ENCODE measurements at regions not wholly inside any gene's neighbourhood (a gene's known extent, or its start where the extent isn't known, plus 50 kb on each side); places are given as distances from the start of the nearest gene placed in this dataset.
"Not testable (repeated sequence)": the region's sequence is repeated elsewhere in the genome, so short reads cannot be mapped to it uniquely, and the experiment has no call there.

GRCh38 chr9:78121488-78121887 lies 89.9 kb upstream of the GNAQ start:
- peak; percentile 60 to 65 for DNase-seq

- peak; percentile 16 to 55 for DNase-seq
Observed at GRCh38 chr9:78118742-78119473, 87.3 kb upstream of the GNAQ start.

- peak in 1 of 2 donors; percentile 53 for DNase-seq
Observed at GRCh38 chr9:78115073-78115472, 83.5 kb upstream of the GNAQ start.

- DNase-seq, result no peak
Observed at GRCh38 chr9:78114581-78114980, 83.0 kb upstream of the GNAQ start.

- no peak for DNase-seq
Observed at GRCh38 chr9:78112406-78112805, 80.8 kb upstream of the GNAQ start.

GRCh38 chr9:78112004-78112403 lies 80.4 kb upstream of the GNAQ start:
- no peak for DNase-seq

GRCh38 chr9:78109075-78109474 lies 77.5 kb upstream of the GNAQ start:
- DNase-seq, result no peak

- peak in 1 of 2 donors; percentile 14 for DNase-seq
Observed at GRCh38 chr9:78106586-78106985, 75.0 kb upstream of the GNAQ start.

GRCh38 chr9:78103971-78104433 lies 72.4 kb upstream of the GNAQ start:
- peak; percentile 40 to 48 for DNase-seq

- DNase-seq, result no peak
Observed at GRCh38 chr9:78101247-78101646, 69.6 kb upstream of the GNAQ start.

GRCh38 chr9:78097541-78097940 lies 65.9 kb upstream of the GNAQ start:
- DNase-seq, result peak in 1 of 2 donors; percentile 4

- DNase-seq, result no peak
Observed at GRCh38 chr9:78091731-78092130, 60.1 kb upstream of the GNAQ start.

GRCh38 chr9:78089111-78089510 lies 57.5 kb upstream of the GNAQ start:
- no peak for DNase-seq

GRCh38 chr9:78088190-78088589 lies 56.6 kb upstream of the GNAQ start:
- not testable (repeated sequence) for DNase-seq

All from CD4-positive, alpha-beta T cell treated with Interferon alpha-2 for 1 hour (primary cell).